Choroid plexus epithelial cell (primary cell): ENCODE measurements at regions not wholly inside any gene's neighbourhood (a gene's known extent, or its start where the extent isn't known, plus 50 kb on each side); places are given as distances from the start of the nearest gene placed in this dataset.

ENCODE experiments used
- DNase-seq: peaks from one replicate; pipeline ENCODE4 v3.0.0-alpha.2; 2010; ENCODE audit warnings: low read depth
- H3K4me3 ChIP-seq: 2 replicates; pipeline ENCODE4 v1.5.1; 2011; ENCODE audit warnings: low read depth, mild to moderate bottlenecking, control low read depth, low read length, moderate library complexity
- CTCF ChIP-seq: conservative IDR thresholded peaks from 2 replicates; pipeline ENCODE4 v1.5.1; 2011; ENCODE audit warnings: low read depth, mild to moderate bottlenecking, control low read depth, inconsistent platforms, low read length, moderate library complexity

GRCh38 chr13:31920727-31921100 is 110.9 kb upstream of the FRY start:
- no peak for TF ChIP-seq CTCF
- no peak overlapping the region for H3K4me3 ChIP-seq

DNA sequence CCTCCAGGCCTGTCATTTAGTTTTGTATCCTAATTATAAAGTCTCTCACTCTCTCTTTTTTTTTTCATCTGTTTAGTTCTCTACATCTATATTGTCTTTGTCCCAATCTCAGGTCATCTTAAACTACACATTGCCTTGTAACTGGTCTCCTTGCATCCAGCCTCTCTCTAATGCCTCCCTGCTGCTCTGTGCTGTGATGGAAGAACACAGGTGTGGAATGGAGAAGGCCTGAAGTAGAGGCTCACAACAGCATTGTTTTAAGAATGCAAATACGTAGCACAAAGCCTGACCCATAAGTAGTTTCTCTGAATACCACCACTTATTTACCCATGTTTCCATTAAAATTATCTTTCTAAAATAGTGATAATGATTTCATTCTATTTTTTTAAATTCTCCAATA is 108.8 kb upstream of the FRY start:
- TF ChIP-seq CTCF: no peak
- no peak for DNase-seq
- no peak overlapping the region for H3K4me3 ChIP-seq

More at GRCh38 chr13:31920727-31921100, 110.9 kb upstream of the FRY start:
- DNase-seq: no peak

DNA sequence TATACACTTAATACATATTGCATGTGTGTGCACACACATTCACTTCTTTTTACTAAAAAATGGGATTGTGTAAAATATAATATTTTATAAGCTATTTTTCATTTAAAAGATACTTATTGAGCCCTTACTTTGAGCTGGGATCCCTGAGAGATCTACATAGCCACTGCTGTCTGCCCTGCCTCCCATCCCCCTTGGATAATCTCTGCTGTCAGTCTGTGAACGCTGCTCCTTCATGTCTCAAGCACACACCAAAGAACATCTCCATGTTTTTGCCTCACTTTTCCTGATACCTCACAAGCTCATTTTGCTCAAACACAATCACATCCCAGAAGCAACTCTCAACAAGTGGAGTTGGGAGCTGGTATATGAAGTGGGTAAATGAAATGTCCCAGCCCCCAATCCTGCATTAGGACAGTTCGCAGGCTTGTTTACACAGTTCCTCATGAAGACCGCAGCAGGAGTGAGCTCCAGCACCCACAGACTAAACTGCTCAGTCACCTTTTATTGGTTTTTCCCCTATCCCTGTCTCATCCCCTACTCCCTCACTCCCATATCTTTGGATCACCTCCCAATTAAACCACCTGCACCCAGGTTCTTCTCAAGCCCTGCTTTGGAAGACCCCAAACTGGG is 108.3 kb upstream of the FRY start:
- no peak for DNase-seq
- H3K4me3 ChIP-seq: no peak overlapping the region
- no peak for TF ChIP-seq CTCF

- no peak for TF ChIP-seq CTCF
- no peak for DNase-seq
- H3K4me3 ChIP-seq: no peak overlapping the region
These were observed 106.5 kb upstream of the FRY start for GRCh38 chr13:31925079-31925478.

GRCh38 chr13:31927219-31927653 is 104.3 kb upstream of the FRY start:
- no peak for DNase-seq
- no peak overlapping the region for H3K4me3 ChIP-seq
- TF ChIP-seq CTCF: no peak

- TF ChIP-seq CTCF: no peak
- peak; percentile 17 for DNase-seq
- no peak overlapping the region for H3K4me3 ChIP-seq
These were observed 102.4 kb upstream of the FRY start for GRCh38 chr13:31929031-31929770.

GRCh38 chr13:31930490-31930889 is 101.1 kb upstream of the FRY start:
- no peak for DNase-seq
- no peak overlapping the region for H3K4me3 ChIP-seq
- TF ChIP-seq CTCF: no peak
